A673 (cell line): ENCODE measurements at regions not wholly inside any gene's neighbourhood (a gene's known extent, or its start where the extent isn't known, plus 50 kb on each side); places are given as distances from the start of the nearest gene placed in this dataset.
A peak's percentile ranks its signal among the peaks of the same experiment; 100 is the strongest.

ENCODE experiments used
- BruUV-seq: library from RNA; stranded (reverse); fragments of 400-500 nt; replicated peaks from 2 replicates; lab custom pipeline; 2021; lab: Mats Ljungman, UMichigan
- CTCF ChIA-PET: fragments of 300-600 bp; sonication (Branson Sonifier 250); formaldehyde crosslinking; loops from one replicate; lab custom pipeline; 2022; ENCODE audit warnings: antibody characterized with exemption; lab: Charles Lee
- POLR2A ChIA-PET: fragments of 300-600 bp; sonication (Branson Sonifier 250); formaldehyde crosslinking; loops from one replicate; lab custom pipeline; 2022; ENCODE audit warnings: antibody characterized with exemption; ENCODE audit not compliant: low non-redundant PET; lab: Charles Lee
- DNase-seq: peaks from one replicate; pipeline ENCODE4 v3.0.0-alpha.2; 2015; ENCODE audit warnings: low spot score
- H3K27ac ChIP-seq: fragments of 200-600 bp; sonication (generic); 2 replicates; pipeline ENCODE4 v1.5.1; 2016; ENCODE audit warnings: mixed run types, low read depth, mild to moderate bottlenecking, mixed read lengths, antibody characterized with exemption, low read length; ENCODE audit not compliant: poor library complexity, severe bottlenecking
- H3K27me3 ChIP-seq: fragments of 200-600 bp; sonication (generic); replicated peaks from 2 replicates; pipeline ENCODE4 v1.6.1; 2017; ENCODE audit warnings: mixed run types, low read depth, mild to moderate bottlenecking, mixed read lengths, antibody characterized with exemption, low read length; ENCODE audit not compliant: insufficient read depth, poor library complexity
- H3K36me3 ChIP-seq: fragments of 200-600 bp; sonication (generic); 2 replicates; pipeline ENCODE4 v1.6.1; 2016; ENCODE audit warnings: mixed run types, mild to moderate bottlenecking, mixed read lengths, antibody characterized with exemption, low read length; ENCODE audit not compliant: insufficient read depth, poor library complexity, severe bottlenecking
- H3K4me1 ChIP-seq: fragments of 200-600 bp; sonication (generic); 2 replicates; pipeline ENCODE4 v1.6.1; 2017; ENCODE audit warnings: mixed run types, mild to moderate bottlenecking, mixed read lengths, antibody characterized with exemption, low read length; ENCODE audit not compliant: insufficient read depth, poor library complexity, severe bottlenecking
- H3K4me3 ChIP-seq: fragments of 200-600 bp; sonication (generic); 2 replicates; pipeline ENCODE4 v1.5.1; 2016; ENCODE audit warnings: low read depth, mixed run types, mild to moderate bottlenecking, mixed read lengths, low read length; ENCODE audit not compliant: poor library complexity, severe bottlenecking
- H3K9me3 ChIP-seq: fragments of 200-600 bp; sonication (generic); 2 replicates; pipeline ENCODE4 v1.6.1; 2016; ENCODE audit warnings: mixed run types, low read depth, mild to moderate bottlenecking, mixed read lengths, antibody characterized with exemption, low read length; ENCODE audit not compliant: poor library complexity, severe bottlenecking
- EZH2 ChIP-seq: fragments of 200-600 bp; sonication (generic); IDR thresholded peaks from 2 replicates; pipeline ENCODE4 v1.6.1; 2017; ENCODE audit warnings: borderline replicate concordance, low read depth, mild to moderate bottlenecking, mixed read lengths, antibody characterized with exemption, low read length; ENCODE audit not compliant: poor library complexity, severe bottlenecking
- intact Hi-C: fragments of 100-400 bp; cut with micrococcal nuclease; formaldehyde crosslinking; loops from one replicate; pipeline ENCODE4 v1.10.0; 2022; ENCODE audit not compliant: unreplicated experiment
- TF ChIP-seq, protein P1 (sequence below): fragments of 300-800, 200-600 bp; sonication (generic); conservative IDR thresholded peaks from 2 replicates; pipeline ENCODE4 v1.5.1; 2017; ENCODE audit warnings: low read depth, mild to moderate bottlenecking, antibody characterized with exemption, low read length, moderate library complexity, mixed read lengths

DNA sequence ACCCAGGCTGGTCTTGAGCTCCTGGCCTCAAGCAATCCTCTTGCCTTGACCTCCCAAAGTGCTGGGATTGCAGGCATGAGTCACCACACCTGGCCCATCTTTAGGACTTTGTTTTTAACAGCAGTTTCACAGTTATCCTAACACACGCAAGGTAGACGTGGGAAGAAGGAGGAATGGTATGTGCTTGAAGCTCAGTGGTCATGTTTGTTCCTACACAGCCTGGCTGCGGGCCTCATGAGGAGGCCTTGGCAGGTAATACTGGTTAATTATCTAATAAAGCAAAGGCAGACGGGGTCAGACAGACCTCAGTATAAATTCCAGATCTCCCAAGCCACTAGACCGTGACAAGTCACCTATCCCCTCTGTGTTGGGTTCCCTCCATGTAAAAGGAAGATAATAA is 271.8 kb downstream of the PCNX1 start:
- Histone ChIP-seq H3K36me3 (no peaks in the 10 kb centered on the region), H3K27ac (no peak overlapping the region), H3K9me3 (no peaks in the 10 kb centered on the region), H3K4me1 (peaks cover 4% of the 10 kb centered on the region), H3K4me3 (no peak overlapping the region), H3K27me3 (no peaks in the 10 kb centered on the region)
- BruUV-seq = no TSS peak
- ChIA-PET POLR2A (no interaction called here), CTCF (interaction anchor here (0.6 kb wide), 1 partner anchor 677 kb away, joined by 9 read pairs; no protein-coding TSS in a partner anchor)
- DNase-seq = no peak
- TF ChIP-seq, protein P1, sequence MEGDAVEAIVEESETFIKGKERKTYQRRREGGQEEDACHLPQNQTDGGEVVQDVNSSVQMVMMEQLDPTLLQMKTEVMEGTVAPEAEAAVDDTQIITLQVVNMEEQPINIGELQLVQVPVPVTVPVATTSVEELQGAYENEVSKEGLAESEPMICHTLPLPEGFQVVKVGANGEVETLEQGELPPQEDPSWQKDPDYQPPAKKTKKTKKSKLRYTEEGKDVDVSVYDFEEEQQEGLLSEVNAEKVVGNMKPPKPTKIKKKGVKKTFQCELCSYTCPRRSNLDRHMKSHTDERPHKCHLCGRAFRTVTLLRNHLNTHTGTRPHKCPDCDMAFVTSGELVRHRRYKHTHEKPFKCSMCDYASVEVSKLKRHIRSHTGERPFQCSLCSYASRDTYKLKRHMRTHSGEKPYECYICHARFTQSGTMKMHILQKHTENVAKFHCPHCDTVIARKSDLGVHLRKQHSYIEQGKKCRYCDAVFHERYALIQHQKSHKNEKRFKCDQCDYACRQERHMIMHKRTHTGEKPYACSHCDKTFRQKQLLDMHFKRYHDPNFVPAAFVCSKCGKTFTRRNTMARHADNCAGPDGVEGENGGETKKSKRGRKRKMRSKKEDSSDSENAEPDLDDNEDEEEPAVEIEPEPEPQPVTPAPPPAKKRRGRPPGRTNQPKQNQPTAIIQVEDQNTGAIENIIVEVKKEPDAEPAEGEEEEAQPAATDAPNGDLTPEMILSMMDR = no peak
- TF ChIP-seq EZH2 = no peak
- intact Hi-C loops = no loop called here

DNA sequence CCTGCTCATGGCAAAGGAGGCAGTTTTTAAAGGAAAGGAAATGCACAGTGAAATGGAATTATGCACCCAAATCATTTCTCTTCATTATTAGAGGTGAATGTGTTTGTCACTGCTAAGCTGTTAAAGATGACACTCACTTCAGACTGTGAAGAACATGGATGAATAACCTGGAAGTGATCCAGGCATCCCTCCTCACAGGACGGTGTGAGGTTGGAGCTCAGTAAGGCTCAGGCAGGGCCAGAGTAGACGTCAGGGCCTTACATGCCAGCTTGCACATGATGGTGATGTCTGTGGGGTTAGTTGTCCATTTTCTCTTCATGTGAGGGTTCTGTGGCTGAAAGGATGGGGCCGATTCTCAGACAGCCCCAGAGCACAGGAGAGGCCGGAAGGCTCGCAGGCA is 273.1 kb downstream of the PCNX1 start:
- intact Hi-C loops = no loop called here
- Histone ChIP-seq H3K27ac (no peak overlapping the region), H3K36me3 (no peaks in the 10 kb centered on the region), H3K27me3 (no peaks in the 10 kb centered on the region), H3K4me3 (no peak overlapping the region), H3K4me1 (peaks cover 4% of the 10 kb centered on the region), H3K9me3 (no peaks in the 10 kb centered on the region)
- TF ChIP-seq, protein P1 = no peak
- TF ChIP-seq EZH2 = no peak
- DNase-seq = no peak
- ChIA-PET POLR2A (no interaction called here), CTCF (no interaction called here)
- BruUV-seq = no TSS peak

DNA sequence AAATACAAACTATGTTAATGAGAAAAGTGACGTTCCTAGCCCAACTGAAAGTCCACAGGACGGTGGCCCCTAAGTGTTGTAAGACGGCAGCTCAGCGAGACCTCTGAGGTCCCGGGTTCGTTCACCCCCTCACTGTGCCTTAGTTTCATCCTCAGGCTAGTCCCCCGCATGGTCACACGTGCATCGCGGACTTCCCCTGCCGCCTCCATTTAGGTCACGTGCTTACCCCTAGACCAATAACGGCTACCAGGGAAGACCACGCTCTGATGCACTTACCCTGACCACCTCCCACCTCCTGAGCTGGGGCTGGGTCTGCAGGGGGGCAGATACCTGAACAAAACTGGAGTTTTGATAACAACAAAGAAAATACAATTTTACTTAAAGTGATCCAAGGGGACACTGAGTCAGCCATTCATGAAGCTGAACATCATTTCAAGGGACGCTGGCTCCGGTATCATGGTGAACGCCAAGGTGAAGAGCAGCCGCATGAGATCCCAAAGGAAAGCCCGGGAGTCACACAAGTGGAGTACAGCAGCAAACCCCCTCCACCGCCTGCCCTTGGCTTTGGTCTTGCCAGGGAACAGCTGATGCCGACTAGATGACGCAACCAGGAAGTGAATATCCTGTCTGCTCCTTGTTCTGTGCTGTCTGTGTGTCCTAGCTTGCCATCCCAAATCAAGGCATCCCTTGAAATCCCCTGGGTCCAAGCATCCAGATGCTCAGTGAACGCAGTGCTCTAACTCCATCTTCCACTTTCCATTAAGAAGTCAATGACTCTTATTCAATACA is 274.1 kb downstream of the PCNX1 start:
- H3K36me3 ChIP-seq = no peaks in the 10 kb centered on the region
- no peak overlapping the region for H3K4me3 ChIP-seq
- H3K4me1 ChIP-seq = peaks cover 4% of the 10 kb centered on the region
- TF ChIP-seq EZH2 = no peak
- TF ChIP-seq, protein P1 = no peak
- peak; percentile 20 for DNase-seq
- BruUV-seq = no TSS peak
- intact Hi-C loops = no loop called here
- ChIA-PET POLR2A (interaction anchor here (0.6 kb wide), 1 partner anchor 55 kb away, joined by 3 read pairs; no protein-coding TSS in a partner anchor), CTCF (no interaction called here)
- H3K27ac ChIP-seq = no peak overlapping the region
- H3K27me3 ChIP-seq = no peaks in the 10 kb centered on the region
- no peaks in the 10 kb centered on the region for H3K9me3 ChIP-seq
